SK-N-SH treated with all-trans-retinoic acid at 6 μM for 48 hours (cell line): ENCODE measurements at regions not wholly inside any gene's neighbourhood (a gene's known extent, or its start where the extent isn't known, plus 50 kb on each side); places are given as distances from the start of the nearest gene placed in this dataset.

Experiments
- GLIS3 ChIP-seq: fragments of 250-450 bp; sonication (Bioruptor Pico); IDR thresholded peaks from 2 replicates; pipeline ENCODE4 v1.5.0; 2020; ENCODE audit warnings: mild to moderate bottlenecking, moderate library complexity
- ZFP30 ChIP-seq: fragments of 450-650 bp; formaldehyde crosslinking; IDR thresholded peaks from 2 replicates; pipeline ENCODE4 v1.5.0; 2022; ENCODE audit warnings: mild to moderate bottlenecking, moderate library complexity
- ZNF70 ChIP-seq: fragments of 450-650 bp; formaldehyde crosslinking; IDR thresholded peaks from 2 replicates; pipeline ENCODE4 v1.5.0; 2020; ENCODE audit warnings: mild to moderate bottlenecking, moderate library complexity
- TF ChIP-seq, protein P1 (sequence below): fragments of 250-450 bp; sonication (Bioruptor Pico); IDR thresholded peaks from 2 replicates; pipeline ENCODE4 v1.8.0; 2020; ENCODE audit warnings: mild to moderate bottlenecking, moderate library complexity, borderline replicate concordance
- TF ChIP-seq, protein P2 (sequence below): fragments of 250-450 bp; sonication (Bioruptor Pico); IDR thresholded peaks from 2 replicates; pipeline ENCODE4 v1.5.1; 2020; ENCODE audit warnings: low read depth, mild to moderate bottlenecking, moderate library complexity
- TF ChIP-seq, protein P3 (sequence below): fragments of 250-450 bp; sonication (Bioruptor Pico); IDR thresholded peaks from 2 replicates; pipeline ENCODE4 v1.5.1; 2021; ENCODE audit warnings: mild to moderate bottlenecking, moderate library complexity

DNA sequence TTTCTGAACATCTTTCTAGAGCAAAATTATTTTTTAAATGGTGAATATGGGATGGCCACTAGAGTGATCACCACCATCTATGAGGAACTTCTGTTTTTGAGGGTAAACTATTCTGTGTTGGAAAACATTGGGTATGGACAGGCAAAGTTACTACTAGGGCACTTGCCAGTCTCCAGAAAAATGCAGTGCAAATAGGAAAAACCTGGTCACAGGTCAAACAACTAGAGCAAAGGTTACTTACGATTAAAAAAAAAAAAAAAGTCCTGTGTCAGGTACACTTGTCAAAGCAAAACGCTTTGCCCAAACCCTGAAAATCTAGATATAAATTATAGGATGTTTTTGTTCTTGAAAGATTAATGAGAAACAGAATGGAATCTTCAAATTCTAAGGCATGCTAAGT is 66.2 kb downstream of the SLITRK1 start:
- TF ChIP-seq ZFP30 (CRISPR knock-in tag) (no peak), GLIS3 (no peak), ZNF70 (CRISPR knock-in tag) (no peak)
- TF ChIP-seq, protein P1, sequence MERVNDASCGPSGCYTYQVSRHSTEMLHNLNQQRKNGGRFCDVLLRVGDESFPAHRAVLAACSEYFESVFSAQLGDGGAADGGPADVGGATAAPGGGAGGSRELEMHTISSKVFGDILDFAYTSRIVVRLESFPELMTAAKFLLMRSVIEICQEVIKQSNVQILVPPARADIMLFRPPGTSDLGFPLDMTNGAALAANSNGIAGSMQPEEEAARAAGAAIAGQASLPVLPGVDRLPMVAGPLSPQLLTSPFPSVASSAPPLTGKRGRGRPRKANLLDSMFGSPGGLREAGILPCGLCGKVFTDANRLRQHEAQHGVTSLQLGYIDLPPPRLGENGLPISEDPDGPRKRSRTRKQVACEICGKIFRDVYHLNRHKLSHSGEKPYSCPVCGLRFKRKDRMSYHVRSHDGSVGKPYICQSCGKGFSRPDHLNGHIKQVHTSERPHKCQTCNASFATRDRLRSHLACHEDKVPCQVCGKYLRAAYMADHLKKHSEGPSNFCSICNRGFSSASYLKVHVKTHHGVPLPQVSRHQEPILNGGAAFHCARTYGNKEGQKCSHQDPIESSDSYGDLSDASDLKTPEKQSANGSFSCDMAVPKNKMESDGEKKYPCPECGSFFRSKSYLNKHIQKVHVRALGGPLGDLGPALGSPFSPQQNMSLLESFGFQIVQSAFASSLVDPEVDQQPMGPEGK (CRISPR knock-in tag), result no peak
- TF ChIP-seq, protein P2, sequence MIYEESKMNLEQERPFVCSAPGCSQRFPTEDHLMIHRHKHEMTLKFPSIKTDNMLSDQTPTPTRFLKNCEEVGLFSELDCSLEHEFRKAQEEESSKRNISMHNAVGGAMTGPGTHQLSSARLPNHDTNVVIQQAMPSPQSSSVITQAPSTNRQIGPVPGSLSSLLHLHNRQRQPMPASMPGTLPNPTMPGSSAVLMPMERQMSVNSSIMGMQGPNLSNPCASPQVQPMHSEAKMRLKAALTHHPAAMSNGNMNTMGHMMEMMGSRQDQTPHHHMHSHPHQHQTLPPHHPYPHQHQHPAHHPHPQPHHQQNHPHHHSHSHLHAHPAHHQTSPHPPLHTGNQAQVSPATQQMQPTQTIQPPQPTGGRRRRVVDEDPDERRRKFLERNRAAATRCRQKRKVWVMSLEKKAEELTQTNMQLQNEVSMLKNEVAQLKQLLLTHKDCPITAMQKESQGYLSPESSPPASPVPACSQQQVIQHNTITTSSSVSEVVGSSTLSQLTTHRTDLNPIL (CRISPR knock-in tag), result no peak
- TF ChIP-seq, protein P3, sequence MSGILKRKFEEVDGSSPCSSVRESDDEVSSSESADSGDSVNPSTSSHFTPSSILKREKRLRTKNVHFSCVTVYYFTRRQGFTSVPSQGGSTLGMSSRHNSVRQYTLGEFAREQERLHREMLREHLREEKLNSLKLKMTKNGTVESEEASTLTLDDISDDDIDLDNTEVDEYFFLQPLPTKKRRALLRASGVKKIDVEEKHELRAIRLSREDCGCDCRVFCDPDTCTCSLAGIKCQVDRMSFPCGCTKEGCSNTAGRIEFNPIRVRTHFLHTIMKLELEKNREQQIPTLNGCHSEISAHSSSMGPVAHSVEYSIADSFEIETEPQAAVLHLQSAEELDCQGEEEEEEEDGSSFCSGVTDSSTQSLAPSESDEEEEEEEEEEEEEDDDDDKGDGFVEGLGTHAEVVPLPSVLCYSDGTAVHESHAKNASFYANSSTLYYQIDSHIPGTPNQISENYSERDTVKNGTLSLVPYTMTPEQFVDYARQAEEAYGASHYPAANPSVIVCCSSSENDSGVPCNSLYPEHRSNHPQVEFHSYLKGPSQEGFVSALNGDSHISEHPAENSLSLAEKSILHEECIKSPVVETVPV (CRISPR knock-in tag), result no peak
